ENCODE measurements at regions not wholly inside any gene's neighbourhood (a gene's known extent, or its start where the extent isn't known, plus 50 kb on each side); places are given as distances from the start of the nearest gene placed in this dataset.

GRCh38 chr7:149644754-149645153 lies 128.6 kb downstream of the ZNF467 start:
- TF ChIP-seq CTCF (conservative IDR thresholded peaks at IDR 0.05; ENCODE audit: low read length) (no peak), EZH2phosphoT487 (IDR thresholded peaks at IDR 0.05; ENCODE audit: borderline replicate concordance) (no peak)
